Keratinocyte (primary cell): ENCODE measurements at regions not wholly inside any gene's neighbourhood (a gene's known extent, or its start where the extent isn't known, plus 50 kb on each side); places are given as distances from the start of the nearest gene placed in this dataset.

ENCODE experiments used
- DNase-seq: peaks from one replicate; pipeline ENCODE4 v3.0.0-alpha.2; 2011; ENCODE audit warnings: low read depth, missing footprints, low spot score
- FAIRE-seq: peaks from 2 replicates; lab custom pipeline; 2011; peaks lifted over from hg19 to GRCh38; lab: Jason Lieb, UNC
- H2AFZ ChIP-seq: 2 replicates; pipeline ENCODE4 v1.6.0; 2012; ENCODE audit warnings: low read length, control low read depth, inconsistent platforms; ENCODE audit not compliant: control insufficient read depth
- H3K27ac ChIP-seq: 2 replicates; pipeline ENCODE4 v1.5.1; 2011; ENCODE audit warnings: low read length; ENCODE audit not compliant: control insufficient read depth, insufficient read depth
- H3K27me3 ChIP-seq: 3 replicates; pipeline ENCODE4 v1.6.0; 2011; ENCODE audit warnings: low read length; ENCODE audit not compliant: control insufficient read depth, insufficient read depth; ENCODE audit errors: extremely low read depth
- H3K36me3 ChIP-seq, 2 experiments: 2 replicates in 1 of 2; 3 replicates in 1 of 2; pipeline ENCODE4 v1.5.1; 2011; ENCODE audit warnings: low read length in 2 of 2, mild to moderate bottlenecking in 1 of 2; ENCODE audit not compliant: control insufficient read depth in 2 of 2, insufficient read depth in 2 of 2; ENCODE audit errors: extremely low read depth in 1 of 2
- H3K4me1 ChIP-seq: 3 replicates; pipeline ENCODE4 v1.5.1; 2011; ENCODE audit warnings: low read length; ENCODE audit not compliant: control insufficient read depth, insufficient read depth; ENCODE audit errors: extremely low read depth
- H3K4me2 ChIP-seq: 3 replicates; pipeline ENCODE4 v1.6.0; 2011; ENCODE audit warnings: low read depth, low read length; ENCODE audit not compliant: control insufficient read depth, insufficient read depth; ENCODE audit errors: extremely low read depth
- H3K4me3 ChIP-seq, 3 experiments: fragments of 200-600 bp in 1 of 3; sonication (generic) in 1 of 3; 2 replicates in 2 of 3; 3 replicates in 1 of 3; pipeline ENCODE4 v1.5.1; 2011 to 2016; ENCODE audit warnings: low read length in 3 of 3, mild to moderate bottlenecking in 3 of 3, control low read depth in 2 of 3, inconsistent platforms in 1 of 3, low read depth in 1 of 3, mixed read lengths in 1 of 3, mixed run types in 1 of 3, moderate library complexity in 1 of 3; ENCODE audit not compliant: control insufficient read depth in 2 of 3, insufficient read depth in 2 of 3; ENCODE audit errors: extremely low read depth in 1 of 3
- H3K79me2 ChIP-seq: 2 replicates; pipeline ENCODE4 v1.6.0; 2012; ENCODE audit warnings: low read length; ENCODE audit not compliant: control insufficient read depth, insufficient read depth
- H3K9ac ChIP-seq: 3 replicates; pipeline ENCODE4 v1.6.0; 2011; ENCODE audit warnings: low read length; ENCODE audit not compliant: control insufficient read depth, insufficient read depth; ENCODE audit errors: extremely low read depth
- H3K9me1 ChIP-seq: 3 replicates; pipeline ENCODE4 v1.6.0; 2011; ENCODE audit warnings: low read length; ENCODE audit not compliant: control insufficient read depth, insufficient read depth; ENCODE audit errors: extremely low read depth
- H3K9me3 ChIP-seq: 2 replicates; pipeline ENCODE4 v1.5.1; 2012; ENCODE audit warnings: low read depth, low read length; ENCODE audit not compliant: control insufficient read depth
- H4K20me1 ChIP-seq: 3 replicates; pipeline ENCODE4 v1.6.0; 2011; ENCODE audit warnings: low read length; ENCODE audit not compliant: control insufficient read depth, insufficient read depth; ENCODE audit errors: extremely low read depth
- EZH2 ChIP-seq: IDR thresholded peaks from one replicate; pipeline ENCODE4 v1.6.1; 2012; ENCODE audit warnings: inconsistent platforms, mild to moderate bottlenecking, low read length, moderate library complexity
- dilution Hi-C: fragments of 300-500 bp; cut with MboI; formaldehyde crosslinking; loops from one replicate; pipeline ENCODE4 v1.7.0; 2020; ENCODE audit warnings: low sequenced_read_pairs; ENCODE audit not compliant: extremely low pct_ligation_motif_present
- TF ChIP-seq, protein P1 (sequence below), 3 experiments: IDR thresholded peaks in 1 of 3; conservative IDR thresholded peaks in 1 of 3; optimal IDR thresholded peaks in 1 of 3; 2 replicates in 2 of 3; 3 replicates in 1 of 3; pipeline versions ENCODE3 to v1.5.1; 2011; ENCODE audit warnings: low read length in 3 of 3, mild to moderate bottlenecking in 3 of 3, moderate library complexity in 2 of 3, control low read depth in 1 of 3, inconsistent platforms in 1 of 3; ENCODE audit not compliant: insufficient read depth in 2 of 3; ENCODE audit errors: extremely low read depth in 1 of 3

DNA sequence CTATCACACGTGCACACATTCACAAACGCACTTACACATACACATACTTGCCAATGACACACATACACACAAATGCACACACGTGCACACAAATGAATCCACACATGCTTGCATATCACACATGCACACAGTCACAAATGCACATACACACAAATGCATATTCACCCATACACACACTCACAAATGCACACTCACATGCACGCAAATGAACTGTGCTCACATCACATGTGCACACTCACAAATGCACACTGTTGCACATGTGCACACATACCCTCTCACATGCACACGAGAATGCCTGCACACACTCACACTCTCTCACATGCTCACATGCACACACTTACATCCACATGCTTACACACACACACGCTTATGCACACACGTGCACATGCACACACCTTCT is 368.1 kb downstream of the EIPR1 start:
- DNase-seq, result no peak
- H3K36me3 ChIP-seq, result no peaks in the 10 kb centered on the region
- no peak overlapping the region for H3K9ac ChIP-seq
- no peaks in the 10 kb centered on the region for H4K20me1 ChIP-seq
- no peak overlapping the region for H3K4me3 ChIP-seq
- H3K4me2 ChIP-seq, result no peak overlapping the region
- no peak overlapping the region for H2AFZ ChIP-seq
- dilution Hi-C loops, result no loop called here
- no peak for TF ChIP-seq EZH2
- TF ChIP-seq, protein P1, sequence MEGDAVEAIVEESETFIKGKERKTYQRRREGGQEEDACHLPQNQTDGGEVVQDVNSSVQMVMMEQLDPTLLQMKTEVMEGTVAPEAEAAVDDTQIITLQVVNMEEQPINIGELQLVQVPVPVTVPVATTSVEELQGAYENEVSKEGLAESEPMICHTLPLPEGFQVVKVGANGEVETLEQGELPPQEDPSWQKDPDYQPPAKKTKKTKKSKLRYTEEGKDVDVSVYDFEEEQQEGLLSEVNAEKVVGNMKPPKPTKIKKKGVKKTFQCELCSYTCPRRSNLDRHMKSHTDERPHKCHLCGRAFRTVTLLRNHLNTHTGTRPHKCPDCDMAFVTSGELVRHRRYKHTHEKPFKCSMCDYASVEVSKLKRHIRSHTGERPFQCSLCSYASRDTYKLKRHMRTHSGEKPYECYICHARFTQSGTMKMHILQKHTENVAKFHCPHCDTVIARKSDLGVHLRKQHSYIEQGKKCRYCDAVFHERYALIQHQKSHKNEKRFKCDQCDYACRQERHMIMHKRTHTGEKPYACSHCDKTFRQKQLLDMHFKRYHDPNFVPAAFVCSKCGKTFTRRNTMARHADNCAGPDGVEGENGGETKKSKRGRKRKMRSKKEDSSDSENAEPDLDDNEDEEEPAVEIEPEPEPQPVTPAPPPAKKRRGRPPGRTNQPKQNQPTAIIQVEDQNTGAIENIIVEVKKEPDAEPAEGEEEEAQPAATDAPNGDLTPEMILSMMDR (optimal IDR thresholded peaks at IDR 0.05 in 1 of 3, IDR thresholded peaks at IDR 0.05 in 1 of 3, conservative IDR thresholded peaks at IDR 0.05 in 1 of 3; ENCODE audit: extremely low read depth in 1 of 3, insufficient read depth in 2 of 3, low read length in 3 of 3), result no peak
- H3K27me3 ChIP-seq, result no peaks in the 10 kb centered on the region
- H3K79me2 ChIP-seq, result no peaks in the 10 kb centered on the region
- H3K27ac ChIP-seq, result no peak overlapping the region
- H3K4me1 ChIP-seq, result no peaks in the 10 kb centered on the region
- H3K9me3 ChIP-seq, result no peaks in the 10 kb centered on the region
- FAIRE-seq, result no peak
- no peaks in the 10 kb centered on the region for H3K9me1 ChIP-seq

GRCh38 chr2:3009005-3009404 is 368.6 kb downstream of the EIPR1 start:
- Histone ChIP-seq H3K9me1 (no peaks in the 10 kb centered on the region), H2AFZ (no peak overlapping the region), H3K9ac (no peak overlapping the region), H3K27ac (no peak overlapping the region), H3K4me3 (no peak overlapping the region), H3K9me3 (no peaks in the 10 kb centered on the region), H3K4me1 (no peaks in the 10 kb centered on the region), H4K20me1 (no peaks in the 10 kb centered on the region), H3K4me2 (no peak overlapping the region), H3K79me2 (no peaks in the 10 kb centered on the region), H3K27me3 (no peaks in the 10 kb centered on the region), H3K36me3 (no peaks in the 10 kb centered on the region)
- DNase-seq (no peak), FAIRE-seq (no peak)
- TF ChIP-seq, protein P1 (optimal IDR thresholded peaks at IDR 0.05 in 1 of 3, IDR thresholded peaks at IDR 0.05 in 1 of 3, conservative IDR thresholded peaks at IDR 0.05 in 1 of 3; ENCODE audit: extremely low read depth in 1 of 3, insufficient read depth in 2 of 3, low read length in 3 of 3), result no peak
- no peak for TF ChIP-seq EZH2
- dilution Hi-C loops, result no loop called here
